Midbrain (tissue), 1 donor: ENCODE measurements at regions not wholly inside any gene's neighbourhood (a gene's known extent, or its start where the extent isn't known, plus 50 kb on each side); places are given as distances from the start of the nearest gene placed in this dataset.

Source experiments
- DNase-seq: peaks from one replicate; lab custom pipeline; 2025; lab: John Stamatoyannopoulos, UW

DNA sequence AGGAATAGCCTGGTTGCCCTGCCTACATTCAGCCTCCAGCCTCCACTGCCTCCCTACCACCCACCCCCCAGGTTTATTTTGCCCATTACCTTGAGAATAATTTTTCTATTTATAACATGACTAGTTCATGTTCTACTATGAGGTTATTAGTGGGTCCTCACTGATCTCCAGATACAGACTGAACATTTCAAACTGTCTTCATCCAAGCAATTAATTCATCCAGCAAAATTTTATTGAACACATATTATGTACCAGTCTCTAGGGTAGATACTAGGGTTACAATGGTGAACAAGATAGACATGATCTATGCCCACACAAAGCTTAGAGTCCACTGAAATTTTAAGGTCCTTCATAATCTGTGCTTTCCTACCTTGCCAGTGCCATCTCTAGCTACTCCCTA, 51.6 kb upstream of the FHIP2A start:
- DNase-seq: no peak

DNA sequence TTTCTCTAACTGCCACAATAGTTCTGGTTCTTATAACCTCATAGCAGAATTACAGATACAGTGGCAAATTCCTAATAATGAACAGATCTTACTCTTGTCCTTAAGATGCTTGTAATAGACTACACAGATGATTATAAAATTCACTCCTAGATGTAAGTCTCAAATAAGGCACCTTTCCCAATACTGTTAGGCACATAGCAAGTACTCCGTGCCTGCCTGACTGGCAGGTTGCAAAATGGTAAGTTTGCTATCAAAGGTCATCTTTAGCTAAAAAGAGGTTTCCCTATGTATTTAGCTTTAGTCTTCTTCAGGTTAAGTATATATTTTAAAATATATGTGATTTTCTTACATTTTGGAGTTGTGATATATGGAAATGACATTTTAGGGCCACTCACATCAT, 50.4 kb upstream of the FHIP2A start:
- no peak for DNase-seq

DNA sequence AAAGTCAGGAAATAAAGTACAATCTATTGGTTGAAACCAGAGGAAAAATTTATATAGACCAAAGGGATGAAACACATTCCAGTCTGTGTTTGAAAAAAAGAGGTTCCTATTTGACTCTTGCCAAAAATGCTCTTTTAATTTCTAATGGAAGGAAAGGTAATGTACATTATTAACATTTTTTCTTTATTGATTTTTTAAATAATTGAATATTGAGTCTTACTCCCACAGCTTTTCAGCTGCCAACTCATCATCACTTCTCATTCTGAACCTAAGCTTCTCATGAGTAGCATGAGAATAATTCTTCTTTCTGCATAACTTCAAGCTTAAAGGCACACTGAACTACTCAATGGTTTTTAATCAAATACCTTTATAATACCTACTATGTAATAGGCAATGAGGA, 49.8 kb upstream of the FHIP2A start:
- DNase-seq: no peak
